ENCODE measurements at regions not wholly inside any gene's neighbourhood (a gene's known extent, or its start where the extent isn't known, plus 50 kb on each side); places are given as distances from the start of the nearest gene placed in this dataset.

DNA sequence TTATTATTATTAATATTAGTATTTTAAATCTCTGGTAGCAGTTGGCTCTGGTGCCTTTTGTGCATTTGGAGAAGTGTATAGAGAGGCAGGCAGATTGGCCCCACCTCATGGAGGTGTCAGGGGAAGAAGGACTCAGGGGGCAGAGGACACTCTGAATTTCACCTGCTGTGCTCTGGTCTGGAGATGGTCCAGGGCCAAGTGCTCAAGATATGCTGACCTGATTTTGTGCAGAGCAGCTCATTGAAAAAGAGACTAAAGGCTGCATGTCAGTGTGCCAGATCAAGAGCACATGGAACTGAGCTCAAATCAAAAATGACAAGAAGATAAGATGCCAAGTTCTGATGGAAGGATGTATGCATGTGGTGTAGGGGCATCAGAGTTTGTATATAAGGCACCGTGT, 323.6 kb upstream of the TNP1 start:
- no peak for DNase-seq

DNA sequence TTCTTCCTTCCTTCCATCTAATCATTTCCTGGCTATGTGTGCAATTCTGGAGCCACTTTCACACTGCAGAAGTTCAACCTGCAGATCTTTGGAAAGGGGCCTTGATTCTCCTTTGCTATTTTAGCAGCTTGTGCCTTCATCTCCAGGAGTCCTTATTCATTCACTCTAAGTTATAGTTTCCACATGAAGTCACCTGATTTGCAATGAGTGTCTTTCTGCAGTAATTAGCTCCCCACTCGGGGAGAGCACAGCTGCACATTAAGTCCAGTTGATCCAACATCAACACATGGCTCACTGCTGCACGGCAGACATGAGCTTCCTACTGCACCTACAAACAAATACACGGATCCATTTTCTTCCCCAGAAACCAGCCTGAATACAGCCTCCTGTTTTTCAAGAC, 323.1 kb upstream of the TNP1 start:
- no peak for DNase-seq

DNA sequence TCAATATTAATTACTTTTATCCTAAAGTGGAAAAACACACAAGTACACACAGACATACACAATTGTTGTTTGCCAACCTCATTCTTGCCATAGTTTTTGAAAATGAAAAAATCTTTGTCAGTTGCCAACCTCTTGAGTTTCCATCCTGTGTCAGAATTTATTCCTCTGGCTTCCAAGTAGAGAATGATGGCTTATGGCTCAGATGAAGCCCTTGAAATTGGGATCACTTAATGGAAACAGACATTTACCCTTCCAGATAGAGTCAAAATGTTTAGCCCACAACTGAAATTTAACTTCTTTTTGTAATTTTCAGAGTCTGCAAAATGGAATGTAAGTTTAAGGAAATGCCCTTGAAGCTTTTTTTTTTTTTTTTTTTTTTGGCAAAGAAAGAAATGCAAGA, 321.6 kb upstream of the TNP1 start:
- DNase-seq = no peak

GRCh38 chr2:217179854-217180253, 320.0 kb upstream of the TNP1 start:
- DNase-seq = no peak

DNA sequence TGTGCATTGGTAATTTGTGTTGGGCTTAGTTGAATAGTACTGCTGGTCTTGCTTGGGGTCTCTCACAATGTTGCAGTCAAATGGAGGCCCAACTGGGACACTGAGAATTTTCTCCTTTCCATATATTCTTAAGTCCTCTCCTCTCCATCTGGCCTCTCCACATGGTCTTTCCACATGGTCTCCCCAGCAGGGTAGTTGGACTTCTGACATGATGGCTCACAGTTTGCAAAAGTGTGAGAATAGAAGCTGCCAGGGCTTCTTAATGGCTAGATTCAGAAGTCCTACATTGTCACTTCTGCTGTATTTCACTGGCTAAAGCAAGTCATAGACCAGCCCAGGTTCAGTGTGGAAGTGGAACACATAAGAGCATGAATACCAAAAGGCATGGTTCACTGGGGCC, 318.5 kb upstream of the TNP1 start:
- no peak for DNase-seq

- DNase-seq = no peak
These were observed 317.9 kb upstream of the TNP1 start for GRCh38 chr2:217177720-217178119.

GRCh38 chr2:217171874-217172273, 312.0 kb upstream of the TNP1 start:
- no peak for DNase-seq

- DNase-seq = no peak
These were observed 308.6 kb upstream of the TNP1 start for GRCh38 chr2:217168496-217168895.

GRCh38 chr2:217167531-217167930, 307.7 kb upstream of the TNP1 start:
- DNase-seq = no peak

DNA sequence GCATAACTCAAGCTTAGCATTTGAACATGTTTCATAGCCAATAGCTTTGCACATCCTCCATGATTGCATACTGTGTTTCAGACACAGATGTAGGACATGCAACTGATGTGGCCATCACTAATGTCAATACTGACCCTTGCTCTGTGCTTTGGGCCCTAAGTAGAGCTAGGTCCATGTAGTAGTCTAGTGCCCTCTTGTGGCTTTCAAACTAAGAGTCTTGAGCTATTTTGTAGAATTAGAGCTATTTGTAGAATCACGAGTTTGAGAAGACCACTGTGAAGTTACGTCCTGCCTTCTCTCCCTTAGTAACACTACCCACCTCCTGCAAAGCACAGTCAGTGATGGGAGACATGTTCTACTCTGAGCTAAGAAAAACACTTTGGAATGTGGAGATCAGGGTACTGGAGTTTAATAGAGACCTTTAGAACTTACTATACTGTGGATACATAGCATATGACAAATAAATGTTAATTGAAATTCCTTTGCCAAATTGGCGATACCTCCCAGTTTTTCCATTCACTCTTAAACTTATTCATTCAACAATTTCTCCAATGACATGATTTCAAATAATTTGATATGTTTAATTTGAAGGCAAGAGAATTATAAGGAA, 306.5 kb upstream of the TNP1 start:
- DNase-seq = no peak

GRCh38 chr2:217165547-217165946, 305.7 kb upstream of the TNP1 start:
- DNase-seq = no peak

DNA sequence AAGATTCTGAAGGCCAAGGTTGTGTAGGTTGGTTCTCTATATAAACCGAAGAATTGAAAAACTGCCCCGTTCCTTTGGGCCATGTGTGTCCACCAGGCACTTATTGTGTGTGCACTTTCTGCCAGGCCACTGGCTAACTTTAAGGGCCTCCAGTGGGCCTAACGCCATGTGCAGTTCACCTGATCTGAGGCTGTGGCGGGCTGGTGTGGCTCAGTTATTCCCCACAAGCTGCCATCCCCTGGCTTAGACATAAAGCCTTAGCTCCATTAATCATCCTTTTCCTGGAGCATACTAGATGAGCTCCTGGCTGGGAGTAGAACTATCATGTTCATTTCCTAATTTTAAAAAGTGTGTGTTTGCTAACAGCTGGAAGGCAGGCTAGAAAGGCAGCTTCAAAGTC, 304.1 kb upstream of the TNP1 start:
- DNase-seq = no peak

DNA sequence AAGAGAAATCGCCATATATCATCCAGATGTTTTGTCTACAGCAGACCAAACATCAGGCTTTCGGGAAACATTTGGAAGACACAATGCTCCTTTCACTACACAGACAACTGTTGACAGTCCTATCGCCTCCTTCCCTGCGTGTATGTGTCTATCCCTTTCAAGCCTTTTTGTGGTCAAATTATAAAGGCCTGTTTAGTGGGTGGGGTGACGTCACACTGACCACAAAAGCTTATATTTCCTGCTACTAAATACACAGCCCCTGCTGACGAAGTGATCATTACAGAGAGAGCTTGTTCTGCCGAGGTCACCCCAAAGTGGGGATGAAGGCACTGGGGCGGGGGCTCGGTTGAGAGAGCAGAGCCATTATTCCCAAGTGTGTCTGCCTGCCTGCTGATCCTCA, 302.7 kb upstream of the TNP1 start:
- peak in 2 of 5 experiments; percentile 2 to 66 for DNase-seq

- DNase-seq = no peak
These were observed 301.4 kb upstream of the TNP1 start for GRCh38 chr2:217160978-217161973.

DNA sequence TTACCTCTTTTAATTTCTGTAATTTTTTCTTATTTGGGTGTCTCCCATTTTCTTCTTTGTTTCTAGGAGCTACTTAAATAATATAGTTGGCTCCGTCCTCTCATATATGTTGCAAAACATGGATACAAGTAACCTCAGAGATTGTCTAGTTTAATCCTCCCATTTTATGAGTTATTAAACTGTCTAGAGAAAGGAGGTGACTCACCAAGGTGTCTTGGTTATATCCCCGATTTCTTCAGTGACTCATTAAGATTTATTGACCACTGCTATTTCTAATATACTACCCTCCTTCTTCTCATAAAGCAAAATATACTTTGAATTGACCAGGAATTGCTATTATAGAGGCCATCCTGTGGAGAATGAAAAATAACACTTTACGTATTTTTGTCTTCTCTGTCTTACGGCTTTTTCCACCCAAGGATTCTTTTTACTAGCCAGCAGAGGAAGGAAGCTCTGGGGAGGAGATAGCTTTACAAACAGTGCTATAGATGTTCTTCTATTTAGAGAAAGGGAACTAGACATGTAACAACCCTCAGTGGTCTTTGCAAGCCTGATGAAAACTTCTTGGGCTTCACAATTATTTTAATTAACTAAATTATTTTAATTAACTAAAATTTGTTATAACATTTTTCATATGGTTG, 300.4 kb upstream of the TNP1 start:
- DNase-seq = no peak

DNA sequence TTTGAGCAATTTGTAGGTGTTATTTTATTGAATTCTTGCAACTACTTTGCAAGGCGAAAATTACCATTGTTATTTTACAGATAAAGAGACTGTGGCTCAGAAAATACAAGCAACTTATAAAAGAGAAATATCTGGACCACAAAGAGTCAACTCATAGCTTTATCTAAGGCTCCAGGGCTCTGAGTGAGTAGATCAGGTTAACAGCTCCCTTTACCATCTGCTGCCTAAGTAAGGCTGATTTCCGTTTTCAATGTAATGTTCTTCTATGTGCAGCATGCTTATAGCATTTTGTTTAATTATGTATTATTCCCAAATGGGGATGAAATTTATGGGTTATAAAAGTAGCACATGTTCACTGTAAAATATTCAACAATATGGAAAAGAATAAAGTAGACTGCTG, 299.1 kb upstream of the TNP1 start:
- no peak for DNase-seq

DNA sequence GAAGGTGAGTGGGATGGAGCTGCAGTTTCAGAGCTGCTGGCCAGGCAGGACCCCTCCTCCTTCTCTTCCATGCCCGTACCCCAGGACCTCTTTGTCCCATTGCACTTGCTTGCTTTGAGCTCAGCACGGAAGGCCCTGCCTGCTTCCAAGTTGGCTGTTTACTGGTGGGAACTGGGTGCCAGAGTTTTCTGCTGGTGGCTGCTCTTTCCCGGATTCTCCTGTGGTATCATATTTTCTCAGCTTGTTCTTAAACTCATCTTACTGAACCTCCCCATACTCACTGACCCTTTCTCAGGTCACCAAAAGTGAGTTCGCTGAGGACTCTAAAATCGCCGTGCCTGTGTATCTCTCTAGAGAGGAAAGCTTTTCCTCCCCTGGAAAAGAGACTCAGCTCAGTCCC, 297.7 kb upstream of the TNP1 start:
- no peak for DNase-seq

- DNase-seq = no peak
These were observed 296.9 kb upstream of the TNP1 start for GRCh38 chr2:217156801-217157200.

DNA sequence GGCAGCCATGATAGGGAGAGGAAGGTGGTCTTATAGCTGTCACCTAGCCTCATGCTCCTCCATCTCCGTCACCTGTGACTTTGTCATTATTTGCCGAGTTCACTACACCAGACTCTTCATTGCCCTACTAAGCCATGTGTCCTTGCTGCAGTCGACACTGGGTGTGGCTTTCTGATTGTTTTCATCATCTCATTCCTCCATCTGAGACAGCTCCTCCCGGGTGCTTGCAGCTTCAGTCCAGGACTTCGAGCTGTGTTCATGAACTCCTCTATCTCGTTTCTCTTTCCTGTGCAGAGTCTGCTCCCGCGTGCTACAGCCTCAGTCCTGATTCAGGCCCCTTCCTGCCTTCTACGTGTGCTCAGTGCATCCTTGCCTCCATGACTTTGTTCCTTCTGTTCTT, 295.1 kb upstream of the TNP1 start:
- no peak for DNase-seq

DNA sequence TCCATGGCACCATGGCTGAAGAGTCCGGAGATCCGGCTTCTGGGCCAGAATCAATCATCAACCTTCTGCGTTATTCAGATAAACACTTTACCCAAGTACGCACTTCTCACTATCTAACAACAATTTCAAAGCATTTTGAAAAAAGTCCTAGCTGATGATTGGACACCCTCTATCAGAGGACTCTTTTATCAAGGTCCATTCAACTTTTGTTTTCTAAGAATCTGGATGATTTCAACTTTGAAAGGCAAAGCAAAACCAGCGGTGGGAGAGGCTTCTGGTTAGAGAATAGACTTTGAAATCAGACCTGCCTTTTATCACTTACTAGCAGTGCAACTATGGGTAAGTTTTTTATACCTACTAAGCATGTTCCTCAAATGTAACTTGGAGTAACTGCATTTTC, 293.6 kb upstream of the TNP1 start:
- no peak for DNase-seq

DNA sequence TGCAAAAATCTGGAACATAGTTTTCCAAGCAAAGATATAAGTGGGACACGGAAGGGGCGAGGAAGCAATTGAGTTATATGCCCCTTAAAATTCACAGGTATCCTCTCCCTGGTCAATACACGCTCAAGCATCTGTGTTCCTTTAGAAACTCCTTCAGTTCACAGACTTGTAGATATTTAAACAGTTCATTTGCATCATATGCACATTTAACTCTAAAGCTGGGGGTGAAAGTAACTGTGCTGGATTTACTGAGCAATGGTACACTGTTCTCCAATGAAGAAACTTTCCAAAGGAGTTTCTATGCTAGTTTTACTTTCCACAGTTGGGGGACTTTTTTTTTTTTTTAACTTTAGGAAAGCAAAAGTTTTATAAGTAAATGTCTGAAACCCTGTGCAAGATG, 293.0 kb upstream of the TNP1 start:
- DNase-seq = no peak

DNA sequence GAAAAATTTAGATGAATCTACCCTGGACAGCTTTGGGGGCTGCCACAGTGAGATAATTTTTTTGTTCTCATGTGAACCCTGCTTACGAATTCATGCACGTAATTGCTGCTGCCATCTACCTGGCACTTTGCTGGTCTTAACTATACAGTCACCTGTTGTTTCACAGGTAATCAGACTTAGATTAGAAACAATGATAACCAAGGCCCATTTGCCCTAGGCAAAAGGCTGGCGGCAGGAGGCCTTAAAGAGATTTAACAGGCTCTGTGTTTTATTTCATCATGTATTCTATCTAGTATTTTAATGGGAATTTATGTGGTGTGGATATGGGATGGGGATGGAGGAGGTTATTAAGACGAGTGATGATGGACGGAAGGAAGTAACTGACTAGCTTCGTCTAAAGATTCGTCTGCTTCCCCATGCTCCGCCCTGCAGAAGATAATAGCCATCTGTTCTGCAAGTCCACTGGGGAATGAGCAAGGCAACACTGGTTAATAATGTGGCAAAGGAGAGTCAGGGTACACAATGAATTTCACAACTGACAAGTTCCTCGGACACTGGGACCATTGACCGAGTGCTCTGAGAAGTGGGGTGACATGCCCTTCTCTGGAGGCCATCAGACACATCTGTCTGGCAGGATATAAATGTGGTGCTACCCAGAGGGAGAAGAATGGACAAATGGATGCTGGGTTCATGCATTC, 291.8 kb upstream of the TNP1 start:
- DNase-seq = no peak

- DNase-seq = no peak
These were observed 290.4 kb upstream of the TNP1 start for GRCh38 chr2:217150236-217150635.
